Gastrocnemius medialis (tissue), 4 donors: ENCODE measurements at regions not wholly inside any gene's neighbourhood (a gene's known extent, or its start where the extent isn't known, plus 50 kb on each side); places are given as distances from the start of the nearest gene placed in this dataset.

Experiments used
- ATAC-seq, 2 donors: fragments of 150-250 bp; one replicate each; pipeline ENCODE4 v1.9.1; 2016
- DNase-seq, 2 donors: peaks; one replicate each; pipeline ENCODE4 v3.0.0-alpha.2; 2019
- H3K27ac ChIP-seq, 4 donors: fragments of 200-600 bp; sonication (generic); 1 replicate in 1 of 4; 2 replicates in 3 of 4; pipeline ENCODE4 v1.5.1; 2016 to 2018; ENCODE audit warnings: mild to moderate bottlenecking in 2 of 4, moderate library complexity in 1 of 4
- H3K27me3 ChIP-seq, 3 donors: fragments of 200-600 bp; sonication (generic) in 2 of 3; 1 replicate in 1 of 3; 2 replicates in 2 of 3; pipeline versions ENCODE4 v1.5.1 to v1.6.0; 2016 to 2019; ENCODE audit warnings: mild to moderate bottlenecking in 1 of 3, moderate library complexity in 1 of 3
- H3K36me3 ChIP-seq, 2 donors: fragments of 200-600 bp; sonication (generic) in 1 of 2; one replicate each; pipeline ENCODE4 v1.5.1; 2017 to 2018
- H3K4me1 ChIP-seq, 2 donors: fragments of 200-600 bp; sonication (generic) in 1 of 2; one replicate each; pipeline ENCODE4 v1.5.1; 2016 to 2017; ENCODE audit warnings: mild to moderate bottlenecking in 2 of 2
- H3K4me3 ChIP-seq, 4 donors: fragments of 200-600 bp; sonication (generic) in 3 of 4; 1 replicate in 1 of 4; 2 replicates in 3 of 4; pipeline ENCODE4 v1.5.1; 2016 to 2019; ENCODE audit warnings: mild to moderate bottlenecking in 2 of 4
- H3K9me3 ChIP-seq, 3 donors: fragments of 200-600 bp; sonication (generic) in 2 of 3; 1 replicate in 1 of 3; 2 replicates in 2 of 3; pipeline ENCODE4 v1.5.1; 2016 to 2019
- CTCF ChIP-seq, 5 experiments: fragments of 450-650 bp in 3 of 5; fragments of 200-600 bp in 2 of 5; sonication (generic) in 2 of 5; IDR thresholded peaks in 4 of 5; conservative IDR thresholded peaks in 1 of 5; 1 replicate in 4 of 5; 2 replicates in 1 of 5; pipeline ENCODE4 v1.5.1; 2016 to 2019; ENCODE audit warnings: antibody characterized with exemption in 5 of 5, mild to moderate bottlenecking in 3 of 5, moderate library complexity in 3 of 5
- POLR2A ChIP-seq, 2 donors: fragments of 450-650 bp; IDR thresholded peaks; one replicate each; pipeline ENCODE4 v1.6.1; 2017; ENCODE audit warnings: antibody characterized with exemption in 2 of 2, mild to moderate bottlenecking in 2 of 2, moderate library complexity in 2 of 2
- in situ Hi-C, 4 donors: fragments of 200-750 bp; cut with MboI; loops; one replicate each; pipeline versions ENCODE4 v1.15.0 to v1.8.0; 2017; ENCODE audit warnings: low sequenced_read_pairs in 4 of 4
- intact Hi-C: fragments of 100-400 bp; cut with DNase I; formaldehyde crosslinking; loops from one replicate; pipeline ENCODE4 v1.15.1; 2023; ENCODE audit warnings: low total_unique reads

GRCh38 chr15:81901319-81901718 lies 144.5 kb downstream of the MEX3B start:
- H3K4me3 ChIP-seq, result no peak overlapping the region
- H3K9me3 ChIP-seq, result no peaks in the 10 kb centered on the region
- DNase-seq (no peak), ATAC-seq (no peak)
- H3K4me1 ChIP-seq, result no peaks in the 10 kb centered on the region
- no peaks in the 10 kb centered on the region for H3K36me3 ChIP-seq
- intact Hi-C loops, result no loop called here
- H3K27ac ChIP-seq, result no peak overlapping the region
- no peaks in the 10 kb centered on the region for H3K27me3 ChIP-seq
- TF ChIP-seq POLR2A (IDR thresholded peaks at IDR 0.05) (no peak), CTCF (IDR thresholded peaks at IDR 0.05 in 4 of 5, conservative IDR thresholded peaks at IDR 0.05 in 1 of 5) (no peak)
- in situ Hi-C loops, result no loop called here

GRCh38 chr15:81899730-81900129 lies 146.1 kb downstream of the MEX3B start:
- no peaks in the 10 kb centered on the region for H3K9me3 ChIP-seq
- H3K4me3 ChIP-seq, result no peak overlapping the region
- ATAC-seq, result no peak
- no peak overlapping the region for H3K27ac ChIP-seq
- no peak for DNase-seq
- no peak for TF ChIP-seq CTCF (IDR thresholded peaks at IDR 0.05 in 4 of 5, conservative IDR thresholded peaks at IDR 0.05 in 1 of 5)
- no peaks in the 10 kb centered on the region for H3K4me1 ChIP-seq
- H3K36me3 ChIP-seq, result no peaks in the 10 kb centered on the region
- in situ Hi-C loops, result no loop called here
- intact Hi-C loops, result no loop called here
- H3K27me3 ChIP-seq, result no peaks in the 10 kb centered on the region

- in situ Hi-C loops (no loop called here), intact Hi-C loops (no loop called here)
- Histone ChIP-seq H3K9me3 (no peaks in the 10 kb centered on the region), H3K36me3 (no peaks in the 10 kb centered on the region), H3K27me3 (no peaks in the 10 kb centered on the region), H3K4me3 (no peak overlapping the region), H3K4me1 (no peaks in the 10 kb centered on the region), H3K27ac (no peak overlapping the region)
- ATAC-seq (no peak), DNase-seq (no peak)
- no peak for TF ChIP-seq POLR2A (IDR thresholded peaks at IDR 0.05)
- no peak for TF ChIP-seq CTCF (IDR thresholded peaks at IDR 0.05 in 4 of 5, conservative IDR thresholded peaks at IDR 0.05 in 1 of 5)
Observed at GRCh38 chr15:81899024-81899423, 146.8 kb downstream of the MEX3B start.

- H3K27ac ChIP-seq, result no peak overlapping the region
- TF ChIP-seq CTCF (IDR thresholded peaks at IDR 0.05 in 4 of 5, conservative IDR thresholded peaks at IDR 0.05 in 1 of 5) (no peak), POLR2A (IDR thresholded peaks at IDR 0.05) (no peak)
- intact Hi-C loops (no loop called here), in situ Hi-C loops (no loop called here)
- no peaks in the 10 kb centered on the region for H3K9me3 ChIP-seq
- H3K27me3 ChIP-seq, result no peaks in the 10 kb centered on the region
- DNase-seq, result no peak
- H3K36me3 ChIP-seq, result no peaks in the 10 kb centered on the region
- H3K4me3 ChIP-seq, result no peak overlapping the region
- no peaks in the 10 kb centered on the region for H3K4me1 ChIP-seq
- ATAC-seq, result no peak
Observed at GRCh38 chr15:81897057-81897677, 148.7 kb downstream of the MEX3B start.

GRCh38 chr15:81896356-81896755 lies 149.5 kb downstream of the MEX3B start:
- no peak for DNase-seq
- Histone ChIP-seq H3K27ac (no peak overlapping the region), H3K36me3 (no peaks in the 10 kb centered on the region), H3K4me3 (no peak overlapping the region), H3K9me3 (no peaks in the 10 kb centered on the region), H3K27me3 (no peaks in the 10 kb centered on the region), H3K4me1 (no peaks in the 10 kb centered on the region)
- no peak for ATAC-seq
- intact Hi-C loops (no loop called here), in situ Hi-C loops (no loop called here)
- TF ChIP-seq POLR2A (IDR thresholded peaks at IDR 0.05) (no peak), CTCF (IDR thresholded peaks at IDR 0.05 in 4 of 5, conservative IDR thresholded peaks at IDR 0.05 in 1 of 5) (no peak)
